ENCODE measurements at regions not wholly inside any gene's neighbourhood (a gene's known extent, or its start where the extent isn't known, plus 50 kb on each side); places are given as distances from the start of the nearest gene placed in this dataset.

DNA sequence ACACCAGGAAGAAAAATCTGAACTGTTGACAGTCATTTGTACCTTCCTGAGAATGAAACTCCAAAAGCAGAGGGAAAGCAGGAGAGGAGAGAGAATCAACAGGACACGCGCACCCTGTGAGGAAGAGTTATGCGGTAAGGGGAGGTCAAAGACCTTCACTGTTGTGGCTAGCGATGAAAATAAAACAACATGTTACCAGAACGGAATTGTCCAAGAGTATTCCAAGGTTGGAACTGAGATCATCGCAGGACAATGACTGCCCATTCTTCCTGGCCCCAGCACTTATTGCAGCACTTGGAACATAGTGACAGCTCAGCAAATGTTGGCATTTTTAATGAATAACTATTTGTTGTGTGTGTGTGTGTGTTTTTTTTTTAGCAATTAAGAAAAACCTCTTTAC is 176.0 kb upstream of the TSC22D1 start:
- ATAC-seq (no peak), DNase-seq (ENCODE audit: low read depth, low spot score) (no peak)
- CTCF ChIA-PET: no interaction called here
- POLR2A ChIA-PET: no interaction called here
- no peaks in the 10 kb centered on the region for H3K9me3 ChIP-seq (ENCODE audit: control insufficient read depth, insufficient read depth, low read depth, low read length)
- in situ Hi-C loops (cut with HindIII; ENCODE audit: low pct_unique_long_range_greater_than_20kb, low sequenced_read_pairs): no loop called here
- H3K36me3 ChIP-seq (ENCODE audit: control insufficient read depth, insufficient read depth, low read length): no peaks in the 10 kb centered on the region
- H3K4me3 ChIP-seq (ENCODE audit: low read depth in 2 of 2, low read length in 2 of 2): no peak overlapping the region
- no peak overlapping the region for H3K27ac ChIP-seq (ENCODE audit: low read length)
- no TSS peak for BruUV-seq (replicated peaks)
- intact Hi-C loops (cut with micrococcal nuclease; ENCODE audit: unreplicated experiment): no loop called here
- TF ChIP-seq SIN3A (IDR thresholded peaks at IDR 0.05; ENCODE audit: borderline replicate concordance, insufficient read depth, low read depth, low read length) (no peak), POLR2AphosphoS5 (IDR thresholded peaks at IDR 0.05; ENCODE audit: low read depth, low read length) (no peak), TCF7L2 (IDR thresholded peaks at IDR 0.05; ENCODE audit: low read depth, low read length) (no peak)
- TF ChIP-seq, protein P1, sequence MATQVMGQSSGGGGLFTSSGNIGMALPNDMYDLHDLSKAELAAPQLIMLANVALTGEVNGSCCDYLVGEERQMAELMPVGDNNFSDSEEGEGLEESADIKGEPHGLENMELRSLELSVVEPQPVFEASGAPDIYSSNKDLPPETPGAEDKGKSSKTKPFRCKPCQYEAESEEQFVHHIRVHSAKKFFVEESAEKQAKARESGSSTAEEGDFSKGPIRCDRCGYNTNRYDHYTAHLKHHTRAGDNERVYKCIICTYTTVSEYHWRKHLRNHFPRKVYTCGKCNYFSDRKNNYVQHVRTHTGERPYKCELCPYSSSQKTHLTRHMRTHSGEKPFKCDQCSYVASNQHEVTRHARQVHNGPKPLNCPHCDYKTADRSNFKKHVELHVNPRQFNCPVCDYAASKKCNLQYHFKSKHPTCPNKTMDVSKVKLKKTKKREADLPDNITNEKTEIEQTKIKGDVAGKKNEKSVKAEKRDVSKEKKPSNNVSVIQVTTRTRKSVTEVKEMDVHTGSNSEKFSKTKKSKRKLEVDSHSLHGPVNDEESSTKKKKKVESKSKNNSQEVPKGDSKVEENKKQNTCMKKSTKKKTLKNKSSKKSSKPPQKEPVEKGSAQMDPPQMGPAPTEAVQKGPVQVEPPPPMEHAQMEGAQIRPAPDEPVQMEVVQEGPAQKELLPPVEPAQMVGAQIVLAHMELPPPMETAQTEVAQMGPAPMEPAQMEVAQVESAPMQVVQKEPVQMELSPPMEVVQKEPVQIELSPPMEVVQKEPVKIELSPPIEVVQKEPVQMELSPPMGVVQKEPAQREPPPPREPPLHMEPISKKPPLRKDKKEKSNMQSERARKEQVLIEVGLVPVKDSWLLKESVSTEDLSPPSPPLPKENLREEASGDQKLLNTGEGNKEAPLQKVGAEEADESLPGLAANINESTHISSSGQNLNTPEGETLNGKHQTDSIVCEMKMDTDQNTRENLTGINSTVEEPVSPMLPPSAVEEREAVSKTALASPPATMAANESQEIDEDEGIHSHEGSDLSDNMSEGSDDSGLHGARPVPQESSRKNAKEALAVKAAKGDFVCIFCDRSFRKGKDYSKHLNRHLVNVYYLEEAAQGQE (IDR thresholded peaks at IDR 0.05; ENCODE audit: insufficient read depth in 1 of 2, low read depth in 2 of 2, low read length in 1 of 2): no peak
- TF ChIP-seq, protein P2, sequence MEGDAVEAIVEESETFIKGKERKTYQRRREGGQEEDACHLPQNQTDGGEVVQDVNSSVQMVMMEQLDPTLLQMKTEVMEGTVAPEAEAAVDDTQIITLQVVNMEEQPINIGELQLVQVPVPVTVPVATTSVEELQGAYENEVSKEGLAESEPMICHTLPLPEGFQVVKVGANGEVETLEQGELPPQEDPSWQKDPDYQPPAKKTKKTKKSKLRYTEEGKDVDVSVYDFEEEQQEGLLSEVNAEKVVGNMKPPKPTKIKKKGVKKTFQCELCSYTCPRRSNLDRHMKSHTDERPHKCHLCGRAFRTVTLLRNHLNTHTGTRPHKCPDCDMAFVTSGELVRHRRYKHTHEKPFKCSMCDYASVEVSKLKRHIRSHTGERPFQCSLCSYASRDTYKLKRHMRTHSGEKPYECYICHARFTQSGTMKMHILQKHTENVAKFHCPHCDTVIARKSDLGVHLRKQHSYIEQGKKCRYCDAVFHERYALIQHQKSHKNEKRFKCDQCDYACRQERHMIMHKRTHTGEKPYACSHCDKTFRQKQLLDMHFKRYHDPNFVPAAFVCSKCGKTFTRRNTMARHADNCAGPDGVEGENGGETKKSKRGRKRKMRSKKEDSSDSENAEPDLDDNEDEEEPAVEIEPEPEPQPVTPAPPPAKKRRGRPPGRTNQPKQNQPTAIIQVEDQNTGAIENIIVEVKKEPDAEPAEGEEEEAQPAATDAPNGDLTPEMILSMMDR (IDR thresholded peaks at IDR 0.05): no peak
- H3K4me1 ChIP-seq (ENCODE audit: control insufficient read depth, insufficient read depth, low read length): no peaks in the 10 kb centered on the region
- no peaks in the 10 kb centered on the region for H3K27me3 ChIP-seq (ENCODE audit: control insufficient read depth, insufficient read depth, low read length)

DNA sequence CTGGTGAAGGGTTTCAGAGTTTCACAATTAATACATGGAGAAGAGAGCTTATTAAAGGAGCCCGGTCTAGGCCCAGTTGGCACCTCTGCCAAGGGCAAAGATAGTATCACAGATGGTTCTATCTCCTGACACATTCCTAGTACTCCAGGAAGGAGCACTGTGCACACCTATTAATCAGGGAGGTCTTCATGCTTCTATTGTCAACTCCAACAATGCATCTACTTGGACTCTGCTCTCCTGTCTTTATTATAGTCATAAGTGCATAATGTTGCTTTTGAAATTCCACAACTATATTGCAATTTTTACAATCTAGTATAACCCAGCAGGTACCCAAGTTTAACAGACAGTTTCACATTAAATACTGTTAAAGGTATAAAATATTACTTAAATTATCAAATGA is 174.5 kb upstream of the TSC22D1 start:
- CTCF ChIA-PET: no interaction called here

More for the DNA sequence above, 174.5 kb upstream of the TSC22D1 start:
- Histone ChIP-seq H3K4me3 (ENCODE audit: low read depth in 2 of 2, low read length in 2 of 2) (no peak overlapping the region), H3K36me3 (ENCODE audit: control insufficient read depth, insufficient read depth, low read length) (no peaks in the 10 kb centered on the region), H3K9me3 (ENCODE audit: control insufficient read depth, insufficient read depth, low read depth, low read length) (no peaks in the 10 kb centered on the region), H3K27me3 (ENCODE audit: control insufficient read depth, insufficient read depth, low read length) (no peaks in the 10 kb centered on the region), H3K27ac (ENCODE audit: low read length) (no peak overlapping the region), H3K4me1 (ENCODE audit: control insufficient read depth, insufficient read depth, low read length) (no peaks in the 10 kb centered on the region)
- in situ Hi-C loops (cut with HindIII; ENCODE audit: low pct_unique_long_range_greater_than_20kb, low sequenced_read_pairs) (no loop called here), intact Hi-C loops (cut with micrococcal nuclease; ENCODE audit: unreplicated experiment) (no loop called here)
- TF ChIP-seq, protein P2 (IDR thresholded peaks at IDR 0.05): no peak
- TF ChIP-seq POLR2AphosphoS5 (IDR thresholded peaks at IDR 0.05; ENCODE audit: low read depth, low read length): no peak
- TF ChIP-seq, protein P1 (IDR thresholded peaks at IDR 0.05; ENCODE audit: insufficient read depth in 1 of 2, low read depth in 2 of 2, low read length in 1 of 2): no peak
- no peak for TF ChIP-seq SIN3A (IDR thresholded peaks at IDR 0.05; ENCODE audit: borderline replicate concordance, insufficient read depth, low read depth, low read length)
- TF ChIP-seq TCF7L2 (IDR thresholded peaks at IDR 0.05; ENCODE audit: low read depth, low read length): no peak
- ATAC-seq: no peak
- no peak for DNase-seq (ENCODE audit: low read depth, low spot score)
- POLR2A ChIA-PET: no interaction called here
- no TSS peak for BruUV-seq (replicated peaks)
